HG02943 (cell line): ENCODE measurements at regions not wholly inside any gene's neighbourhood (a gene's known extent, or its start where the extent isn't known, plus 50 kb on each side); places are given as distances from the start of the nearest gene placed in this dataset.
"Not testable (repeated sequence)": the region's sequence is repeated elsewhere in the genome, so short reads cannot be mapped to it uniquely, and the experiment has no call there.

Experiments
- ATAC-seq: cut with Tn5 transposase; IDR thresholded peaks from one replicate; pipeline ENCODE4 v1.9.1; 2021; ENCODE audit warnings: mild to moderate bottlenecking, low read depth, moderate library complexity; ENCODE audit not compliant: unreplicated experiment

DNA sequence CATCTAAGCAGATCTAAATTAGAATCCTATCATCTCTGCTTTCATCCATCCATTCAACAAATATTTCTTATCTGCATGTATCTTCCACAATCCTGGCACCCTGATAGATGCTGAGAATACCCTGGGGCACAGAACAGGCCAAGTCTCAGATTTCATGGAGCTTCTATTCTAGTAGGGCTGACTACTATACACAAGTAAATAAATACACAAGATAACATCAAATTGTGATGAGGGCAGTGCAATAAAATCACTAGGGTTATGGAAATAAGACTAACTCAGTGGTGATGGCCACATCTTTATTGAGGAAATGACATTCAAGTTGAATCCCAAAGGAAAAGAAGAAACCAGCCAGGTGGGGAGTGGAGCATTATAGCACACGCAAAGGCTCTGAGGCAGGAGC, 138.4 kb upstream of the GLRA1 start:
- no peak for ATAC-seq

DNA sequence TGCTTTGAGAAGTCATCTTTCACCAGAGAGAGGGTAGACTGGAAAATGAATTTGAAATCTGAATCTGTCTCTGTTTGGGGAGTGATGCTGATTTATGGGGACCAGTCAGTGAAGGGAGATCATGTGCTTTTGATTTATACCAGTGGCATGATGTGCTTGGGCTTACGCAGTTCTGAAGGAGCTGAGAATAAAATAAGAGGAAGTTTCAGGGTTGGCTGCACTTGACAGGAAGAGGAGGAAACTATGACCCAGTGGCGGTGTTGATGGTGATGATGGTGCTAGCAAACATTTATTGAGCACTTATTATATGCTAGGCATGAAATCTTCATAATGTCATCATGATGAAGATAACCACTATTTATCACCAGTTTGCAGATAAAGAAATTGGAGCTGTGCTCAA, 136.4 kb upstream of the GLRA1 start:
- ATAC-seq: no peak

DNA sequence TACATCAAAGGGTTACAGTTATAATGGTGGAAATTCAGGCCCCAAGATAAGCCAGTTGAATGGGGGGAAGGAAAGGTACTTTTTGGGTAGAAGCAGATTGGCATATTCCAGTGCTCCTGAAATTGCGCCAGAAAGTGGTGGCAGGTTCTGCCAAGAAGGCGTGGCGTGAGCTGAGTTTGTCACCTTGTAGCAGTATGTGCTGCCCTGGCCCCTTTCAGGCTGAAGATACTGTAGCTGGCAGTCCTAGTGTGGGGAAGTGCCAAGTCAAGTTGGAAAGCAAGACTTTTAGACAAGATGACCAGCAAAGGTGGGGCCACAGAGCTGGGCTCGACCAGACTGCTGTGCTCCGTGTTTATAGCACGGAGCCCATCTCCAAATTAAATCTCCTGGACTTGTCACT, 133.6 kb upstream of the GLRA1 start:
- ATAC-seq: no peak

DNA sequence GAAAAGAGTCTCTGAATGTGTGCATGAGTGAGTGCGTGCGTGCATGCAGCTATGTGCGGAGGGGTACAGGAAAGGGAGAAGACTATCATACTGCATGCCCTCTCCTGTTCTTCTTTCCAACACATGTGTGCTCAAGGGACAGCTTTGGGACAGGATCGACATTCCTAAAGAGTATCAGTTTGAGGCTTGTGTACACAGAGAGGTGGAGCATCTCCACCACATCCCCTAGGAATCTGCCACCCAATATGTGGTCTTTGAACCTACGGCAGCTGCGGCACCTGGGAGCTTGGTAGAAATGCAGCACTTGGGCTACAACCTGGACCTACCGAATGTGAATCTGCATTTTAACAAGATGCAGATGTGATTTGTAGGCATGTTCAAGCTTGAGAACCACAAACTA, 132.3 kb upstream of the GLRA1 start:
- ATAC-seq: no peak

DNA sequence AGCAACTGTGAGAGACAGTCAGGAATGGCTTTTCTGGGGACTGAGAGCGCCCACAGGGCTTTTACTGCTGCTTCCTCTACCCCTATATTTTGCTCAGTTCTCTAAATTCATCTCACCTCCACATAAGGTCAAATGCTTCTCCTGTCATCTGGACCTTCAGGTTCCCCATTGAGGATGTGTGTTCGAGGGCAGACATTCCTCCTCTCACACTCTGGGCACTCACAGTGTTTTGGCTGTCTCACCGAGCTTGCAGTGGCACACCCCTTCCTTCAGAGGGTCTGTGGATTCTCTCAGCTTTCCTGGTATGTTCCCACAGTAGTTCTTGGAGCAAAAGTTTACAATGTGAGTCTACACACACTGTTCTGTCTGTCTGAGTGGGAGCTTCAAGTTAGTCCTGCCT, 127.8 kb upstream of the GLRA1 start:
- no peak for ATAC-seq

DNA sequence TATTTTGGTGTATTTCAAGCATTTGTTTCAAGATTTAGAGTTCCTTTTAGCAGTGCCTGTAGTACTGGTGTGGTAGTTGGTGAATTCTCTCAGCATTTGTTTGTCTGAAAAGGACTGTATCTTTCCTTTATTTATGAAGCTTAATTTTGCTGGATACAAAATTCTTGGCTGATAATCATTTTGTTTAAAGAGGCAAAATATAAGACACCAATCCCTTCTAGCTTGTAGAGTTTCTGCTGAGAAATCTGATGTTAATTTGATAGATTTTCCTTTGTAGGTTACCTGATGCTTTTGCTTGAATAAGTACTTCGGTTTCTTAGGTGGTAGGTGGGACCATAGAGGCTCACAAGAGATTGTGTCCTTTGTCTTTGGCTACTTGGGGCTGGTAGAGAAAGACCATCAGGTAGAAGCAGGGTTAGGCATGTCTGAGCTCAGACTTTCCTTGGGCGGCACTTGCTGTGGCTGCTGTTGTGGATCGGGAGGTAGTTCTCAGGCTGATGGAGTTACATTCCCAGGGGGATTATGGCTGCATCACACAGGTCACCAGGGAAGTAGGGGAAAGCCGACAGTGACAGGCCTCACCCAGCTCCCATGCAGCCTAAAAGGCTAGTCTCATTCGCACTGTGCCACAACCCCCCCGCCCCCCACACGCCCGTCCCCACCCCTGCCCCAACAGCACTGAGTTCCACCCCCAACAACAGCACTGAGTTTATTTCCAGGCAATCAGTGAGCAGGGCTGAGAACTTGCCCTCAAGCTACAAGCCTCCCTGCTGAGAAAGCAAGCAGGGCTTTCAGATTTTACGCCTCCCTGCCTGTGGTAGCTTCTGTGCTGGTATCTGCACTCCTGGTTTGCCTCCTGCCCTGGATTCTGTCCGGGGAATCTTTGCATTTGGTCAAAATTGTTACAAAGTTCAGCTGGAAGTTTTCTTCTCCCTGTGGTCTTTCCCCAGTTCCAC, 127.1 kb upstream of the GLRA1 start:
- ATAC-seq: no peak

DNA sequence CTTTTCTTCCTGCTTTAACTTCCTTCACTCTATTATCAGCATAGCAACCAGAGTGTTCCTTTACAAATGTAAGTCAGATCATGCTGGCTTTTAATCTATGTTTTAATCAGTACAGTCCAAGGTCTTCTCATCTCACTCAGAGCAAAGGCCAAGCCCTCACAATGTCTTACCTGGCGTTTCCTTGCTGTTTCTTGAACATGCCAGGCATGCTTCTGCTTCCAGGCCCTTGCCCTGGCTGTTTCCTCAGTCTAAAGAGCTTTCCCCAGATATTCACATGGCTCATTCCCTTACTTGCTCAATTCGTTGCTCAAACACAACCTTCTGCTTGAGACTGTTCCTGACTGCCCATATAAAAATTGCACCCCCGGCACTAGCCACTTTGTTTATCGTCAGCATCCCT, 121.7 kb upstream of the GLRA1 start:
- no peak for ATAC-seq

DNA sequence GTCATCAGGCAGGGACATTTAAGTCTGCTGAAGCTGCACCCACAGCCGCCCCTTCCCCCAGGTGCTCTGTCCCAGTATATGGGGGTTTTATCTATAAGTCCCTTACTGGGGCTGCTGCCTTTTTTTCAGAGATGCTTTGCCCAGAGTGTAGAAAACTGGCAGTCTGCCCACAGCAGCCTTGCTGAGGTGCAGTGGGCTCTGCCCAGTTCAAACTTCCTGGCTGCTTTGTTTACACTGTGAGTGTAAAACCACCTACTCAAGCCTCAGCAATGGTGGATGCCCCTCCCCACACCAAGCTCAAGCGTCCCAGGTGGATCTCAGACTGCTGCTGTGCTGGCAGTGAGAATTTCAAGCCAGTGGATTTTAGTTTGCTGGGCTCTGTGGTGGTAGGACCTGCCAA, 114.2 kb upstream of the GLRA1 start:
- ATAC-seq: not testable (repeated sequence)

DNA sequence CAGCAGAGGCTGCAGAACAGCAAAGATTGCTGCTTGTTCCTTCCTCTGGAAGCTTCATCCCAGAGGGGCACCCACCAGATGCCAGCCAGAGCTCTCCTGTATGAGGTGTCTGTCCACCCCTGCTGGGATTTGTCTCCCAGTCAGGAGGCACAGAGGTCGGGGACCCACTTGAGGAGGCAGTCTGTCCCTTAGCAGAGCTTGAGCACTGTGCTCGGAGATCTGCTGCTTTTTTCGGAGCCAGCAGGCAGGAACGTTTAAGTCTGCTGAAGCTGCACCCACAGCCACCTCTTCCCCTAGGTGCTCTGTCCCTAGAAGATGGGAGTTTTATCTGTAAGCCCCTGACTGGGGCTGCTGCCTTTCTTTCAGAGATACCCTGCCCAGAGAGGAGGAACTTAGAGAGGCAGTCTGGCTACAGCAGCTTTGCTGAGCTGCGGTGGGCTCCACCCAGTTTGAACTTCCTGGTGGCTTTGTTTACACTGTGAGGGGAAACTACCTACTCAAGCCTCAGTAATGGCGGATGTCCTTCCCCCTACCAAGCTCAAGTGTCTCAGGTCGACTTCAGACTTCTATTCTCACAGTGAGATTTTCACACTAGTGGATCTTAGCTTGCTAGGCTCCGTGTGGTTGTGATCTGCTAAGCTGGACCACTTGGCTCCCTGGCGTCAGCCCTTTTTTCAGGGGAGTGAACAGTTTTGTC, 101.8 kb upstream of the GLRA1 start:
- not testable (repeated sequence) for ATAC-seq

DNA sequence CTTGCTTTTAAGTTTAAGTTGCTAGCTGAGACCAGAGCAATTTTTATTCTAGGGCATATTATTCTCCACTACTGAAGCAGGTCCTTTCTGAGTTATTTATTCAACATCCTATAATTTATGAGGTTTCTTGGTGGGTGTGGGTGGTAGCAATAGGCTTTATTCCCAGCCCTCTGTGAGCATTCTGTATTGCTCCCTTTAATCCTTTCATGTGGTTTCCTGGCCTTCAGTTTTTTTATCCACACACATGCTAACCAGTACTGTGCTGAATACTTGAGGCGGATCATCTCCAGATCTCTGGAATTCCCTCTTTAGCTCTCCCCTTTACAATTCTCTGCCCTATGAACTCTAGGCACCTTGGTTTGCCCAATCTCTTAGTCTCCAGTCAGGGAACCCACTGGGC, 91.8 kb upstream of the GLRA1 start:
- ATAC-seq: no peak

DNA sequence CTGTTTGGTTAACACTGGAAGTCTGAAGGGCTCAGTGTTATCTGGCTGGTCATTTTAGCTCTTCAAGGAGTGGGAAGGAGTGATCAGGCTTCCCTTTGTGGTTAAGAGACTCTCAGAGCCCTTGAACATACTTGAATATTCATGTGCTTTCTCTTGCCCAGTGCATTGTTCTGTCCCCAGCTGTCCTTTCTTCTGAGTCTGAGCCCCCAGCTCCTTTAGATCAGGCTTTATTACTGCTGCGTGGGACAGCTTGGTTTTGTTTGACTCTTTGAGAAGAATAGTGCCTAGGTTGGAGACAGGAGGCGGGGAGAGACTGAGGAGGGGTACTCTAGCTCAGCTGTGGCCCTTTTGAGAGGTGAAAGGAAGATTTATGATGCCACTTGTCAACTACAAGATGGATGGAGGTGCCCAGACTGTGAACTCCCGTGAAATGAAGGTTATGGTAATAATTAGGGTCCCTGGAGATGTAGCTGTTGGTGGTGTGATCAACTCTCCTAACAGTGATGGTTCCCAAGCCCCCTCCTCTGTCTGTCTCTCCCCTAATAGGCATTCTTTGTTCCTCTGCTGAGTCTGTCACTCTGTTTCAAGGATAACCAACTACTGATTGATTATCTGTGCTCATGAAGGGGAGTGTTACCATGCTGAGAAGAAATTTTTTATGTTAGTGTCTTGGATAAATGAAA, 83.1 kb upstream of the GLRA1 start:
- ATAC-seq: no peak

DNA sequence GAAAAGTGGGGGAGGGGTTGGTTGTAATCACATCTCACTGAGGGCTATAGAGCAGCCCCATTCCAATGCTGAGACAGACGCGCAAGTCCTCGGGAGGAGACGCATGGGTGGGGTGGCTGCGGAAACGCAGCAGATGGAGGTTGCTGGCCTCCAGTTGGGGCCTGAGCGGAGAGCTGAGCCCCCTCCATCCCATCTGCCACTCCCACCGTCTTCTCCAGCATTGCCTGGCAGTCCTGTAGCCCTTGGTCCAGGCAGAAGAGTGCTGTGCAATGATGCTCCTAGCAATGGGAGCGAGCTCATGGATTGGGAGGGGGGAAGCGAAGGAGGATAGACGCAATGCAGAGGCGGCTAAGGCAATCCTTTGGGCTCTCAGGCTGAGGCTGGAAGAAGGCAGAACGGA, 79.4 kb upstream of the GLRA1 start:
- no peak for ATAC-seq
